Umbilical cord (tissue), 1 donor: ENCODE measurements at regions not wholly inside any gene's neighbourhood (a gene's known extent, or its start where the extent isn't known, plus 50 kb on each side); places are given as distances from the start of the nearest gene placed in this dataset.
A peak's percentile ranks its signal among the peaks of the same experiment; 100 is the strongest.

Experiments used
- DNase-seq: peaks from one replicate; pipeline ENCODE4 v3.0.0-alpha.2; 2015; ENCODE audit warnings: low spot score

- DNase-seq: no peak
Observed at GRCh38 chr11:105553025-105553424, 56.8 kb upstream of the GRIA4 start.

- DNase-seq: no peak
Observed at GRCh38 chr11:105548359-105548758, 61.5 kb upstream of the GRIA4 start.

DNA sequence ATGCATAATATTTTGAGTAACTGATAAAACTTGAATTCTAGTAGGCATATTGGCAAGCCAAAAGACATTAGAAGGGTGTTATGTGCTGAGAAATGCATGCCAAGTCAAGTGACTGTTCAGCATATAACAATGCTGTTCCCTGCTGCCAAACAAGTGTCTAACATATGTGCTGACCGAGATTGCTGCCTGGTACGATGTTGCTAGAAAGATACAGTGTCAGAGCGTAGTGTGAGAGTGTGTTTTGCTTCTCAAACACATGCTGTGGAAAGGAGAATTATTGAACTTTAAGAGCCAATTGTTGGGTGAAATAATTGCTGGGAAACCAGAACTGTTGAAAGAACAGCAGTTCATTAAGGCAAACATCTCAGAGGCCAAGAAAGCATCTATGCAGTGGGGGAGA is 71.3 kb upstream of the GRIA4 start:
- no peak for DNase-seq

- no peak for DNase-seq
Observed at GRCh38 chr11:105537531-105537930, 72.3 kb upstream of the GRIA4 start.

- no peak for DNase-seq
Observed at GRCh38 chr11:105524286-105524685, 85.6 kb upstream of the GRIA4 start.

- DNase-seq: no peak
Observed at GRCh38 chr11:105520706-105521345, 89.0 kb upstream of the GRIA4 start.

- no peak for DNase-seq
Observed at GRCh38 chr11:105507496-105508254, 102.2 kb upstream of the GRIA4 start.

- DNase-seq: no peak
Observed at GRCh38 chr11:105492010-105492409, 117.9 kb upstream of the GRIA4 start.

GRCh38 chr11:105491394-105491793 is 118.5 kb upstream of the GRIA4 start:
- no peak for DNase-seq

DNA sequence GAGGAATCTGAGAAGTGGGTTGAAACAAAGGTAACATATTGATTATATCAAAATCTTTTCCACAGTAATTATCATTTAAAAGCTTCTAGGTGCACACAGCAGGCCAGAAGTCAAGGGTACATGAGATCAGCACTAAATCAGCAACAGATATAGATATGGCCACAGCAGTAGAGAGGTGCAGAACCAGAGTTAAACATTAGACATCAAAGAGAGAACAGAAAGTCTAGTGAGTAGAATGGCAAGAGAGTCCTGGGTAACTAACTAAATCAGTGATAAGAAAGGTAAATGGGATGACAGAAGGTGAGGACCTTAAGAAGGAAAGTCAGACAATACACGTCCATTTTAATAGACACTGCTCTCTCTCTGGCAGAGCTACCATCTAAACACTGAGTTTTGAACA is 119.5 kb upstream of the GRIA4 start:
- no peak for DNase-seq

GRCh38 chr11:105489446-105489845 is 120.4 kb upstream of the GRIA4 start:
- DNase-seq: no peak

DNA sequence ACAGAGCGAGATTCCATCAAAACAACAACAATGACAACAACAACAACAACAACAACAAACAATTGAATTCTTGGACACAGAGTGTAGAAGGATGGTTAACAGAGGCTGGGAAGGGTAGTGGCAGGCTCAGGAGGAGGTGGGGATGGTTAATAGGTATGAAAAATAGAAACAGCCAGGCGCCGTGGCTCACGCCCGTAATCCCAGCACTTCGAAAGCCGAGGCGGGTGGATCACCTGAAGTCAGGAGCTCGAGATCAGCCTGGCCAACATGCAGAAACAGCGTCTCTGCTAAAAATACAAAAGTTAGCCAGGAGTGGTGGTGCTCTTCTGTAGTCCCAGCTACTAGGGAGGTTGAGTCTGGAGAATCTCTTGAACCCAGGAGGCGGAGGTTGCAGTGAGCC is 122.9 kb upstream of the GRIA4 start:
- no peak for DNase-seq

DNA sequence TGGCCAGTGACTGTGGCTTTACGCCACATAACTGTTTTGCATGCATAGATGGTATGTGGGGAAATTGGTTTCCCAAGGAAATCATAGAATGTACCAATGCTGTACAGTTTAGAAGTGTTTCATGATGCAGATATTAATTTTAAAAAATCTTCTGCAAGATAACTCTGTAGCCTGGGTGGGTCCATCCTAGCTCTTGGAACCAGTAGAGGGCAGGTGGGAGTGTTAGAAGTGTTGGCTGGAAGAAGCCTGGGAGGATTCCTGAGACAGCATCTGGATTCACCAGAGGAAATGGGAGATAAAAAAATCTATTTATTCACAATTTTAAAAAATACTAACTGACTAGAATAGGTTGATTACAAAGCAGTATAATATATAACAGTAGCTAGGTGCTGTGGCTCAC is 139.9 kb upstream of the GRIA4 start:
- no peak for DNase-seq

DNA sequence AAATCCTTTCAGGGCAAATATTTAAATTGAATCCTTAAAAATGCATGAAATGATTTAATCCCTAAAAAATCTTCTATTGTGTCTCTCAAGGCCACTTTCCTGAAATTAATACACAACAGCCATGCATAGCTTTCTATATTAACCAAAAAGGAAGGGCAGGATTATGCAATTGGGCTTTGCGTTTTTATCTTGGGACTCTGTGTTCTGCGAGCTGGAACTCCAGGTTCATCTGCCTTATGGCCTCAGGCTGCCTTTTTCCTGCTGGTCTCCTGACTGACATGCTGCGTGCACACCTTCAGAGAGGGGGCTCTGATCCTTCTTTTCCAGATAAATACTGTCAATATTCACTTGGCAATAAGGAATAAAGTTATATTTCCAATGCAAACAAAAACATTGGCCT is 141.7 kb upstream of the GRIA4 start:
- DNase-seq: no peak

GRCh38 chr11:105466582-105467228 is 143.2 kb upstream of the GRIA4 start:
- peak; percentile 45 for DNase-seq

GRCh38 chr11:105458071-105458470 is 151.8 kb upstream of the GRIA4 start:
- no peak for DNase-seq

GRCh38 chr11:105456950-105457349 is 152.9 kb upstream of the GRIA4 start:
- DNase-seq: no peak

GRCh38 chr11:105449100-105449734 is 160.7 kb upstream of the GRIA4 start:
- DNase-seq: no peak

GRCh38 chr11:105448703-105449079 is 161.2 kb upstream of the GRIA4 start:
- DNase-seq: no peak

DNA sequence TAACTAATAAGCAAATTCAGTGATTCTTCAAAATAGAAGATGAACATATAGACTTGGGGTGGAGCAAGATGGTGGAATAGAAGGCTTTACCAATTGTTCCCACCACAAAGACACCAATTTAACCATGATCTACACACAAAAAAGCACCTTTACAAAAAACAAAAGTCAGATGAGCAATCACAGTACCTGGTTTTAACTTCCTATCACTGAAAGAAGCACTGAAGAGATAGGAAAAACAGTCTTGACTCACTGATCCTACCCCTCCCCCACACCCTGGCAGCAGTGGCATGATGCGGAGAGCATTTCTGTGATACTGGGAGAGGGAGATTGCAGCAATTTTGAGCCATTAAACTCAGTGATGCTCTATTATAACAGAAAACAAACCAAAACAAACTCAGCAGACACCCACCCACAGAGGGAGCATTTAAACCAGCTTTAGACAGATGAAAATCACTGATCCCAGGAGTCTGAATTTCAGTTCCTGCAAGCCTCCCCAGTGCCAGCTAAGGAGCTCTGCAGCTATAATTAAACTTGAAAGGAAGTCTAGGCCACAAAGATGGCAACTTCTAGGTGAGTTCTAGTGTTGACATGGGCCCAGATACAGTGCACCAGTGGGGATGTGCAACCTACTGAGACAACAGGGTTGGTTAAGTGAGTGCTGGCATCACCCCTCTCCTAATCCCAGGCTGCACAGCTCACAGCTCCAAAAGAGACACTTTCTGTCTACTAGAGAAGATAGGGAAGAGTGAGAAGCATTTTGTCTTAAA is 161.8 kb upstream of the GRIA4 start:
- DNase-seq: no peak

DNA sequence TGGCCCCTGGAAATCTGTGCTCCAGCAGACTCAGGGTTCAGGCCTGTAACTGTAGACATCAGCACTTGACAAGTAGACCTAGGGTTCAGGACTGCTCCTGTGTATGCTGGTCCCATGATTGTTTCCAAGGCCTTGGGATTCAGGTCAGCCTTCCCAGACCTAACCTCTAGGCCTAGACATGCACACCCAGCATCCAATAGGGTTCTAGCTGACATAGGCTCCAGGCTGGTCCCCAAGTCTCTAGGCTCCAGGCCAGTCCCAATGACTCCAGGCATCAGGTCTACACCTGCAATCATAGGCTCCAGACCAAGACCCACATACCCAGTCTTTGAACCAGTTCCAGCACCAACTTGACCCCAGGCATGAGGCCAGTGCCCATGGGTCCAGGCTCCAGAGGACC is 166.2 kb upstream of the GRIA4 start:
- DNase-seq: no peak
